ENCODE measurements at regions not wholly inside any gene's neighbourhood (a gene's known extent, or its start where the extent isn't known, plus 50 kb on each side); places are given as distances from the start of the nearest gene placed in this dataset.

- no peaks in the 10 kb centered on the region for H3K9me3 ChIP-seq (replicated peaks; ENCODE audit: control insufficient read depth, insufficient read depth, low read length)
- intact Hi-C loops (cut with micrococcal nuclease) (no loop called here), dilution Hi-C loops (cut with MboI; ENCODE audit: extremely low pct_ligation_motif_present, low sequenced_read_pairs) (no loop called here)
- CTCF ChIA-PET, result no interaction called here
- POLR2A ChIA-PET, result interaction anchor here (0.7 kb wide), 1 partner anchor 896 kb away, joined by 3 read pairs; no protein-coding TSS in a partner anchor
- no peak for DNase-seq (ENCODE audit: low read depth, low spot score)
- no peaks in the 10 kb centered on the region for H3K79me2 ChIP-seq (ENCODE audit: control insufficient read depth, insufficient read depth, low read length)
- FAIRE-seq, result no peak
- H3K27me3 ChIP-seq (ENCODE audit: control insufficient read depth in 2 of 2, insufficient read depth in 2 of 2, low read length in 2 of 2), result no peaks in the 10 kb centered on the region
- H3K36me3 ChIP-seq (ENCODE audit: control insufficient read depth in 2 of 2, extremely low read depth in 1 of 2, insufficient read depth in 2 of 2, low read length in 2 of 2), result no peaks in the 10 kb centered on the region
- H4K20me1 ChIP-seq (replicated peaks; ENCODE audit: control insufficient read depth, extremely low read depth, insufficient read depth, low read length), result no peaks in the 10 kb centered on the region
- TF ChIP-seq MYC (IDR thresholded peaks at IDR 0.05; ENCODE audit: low read depth, low read length), result no peak
- TF ChIP-seq CTCF (IDR thresholded peaks at IDR 0.05; ENCODE audit: extremely low read depth in 1 of 2, insufficient read depth in 1 of 2, low read depth in 1 of 2, low read length in 2 of 2), result no peak
- TF ChIP-seq POLR2A (IDR thresholded peaks at IDR 0.05; ENCODE audit: low read depth, low read length), result no peak
- TF ChIP-seq JUN (IDR thresholded peaks at IDR 0.05; ENCODE audit: borderline replicate concordance, insufficient read depth, insufficient read length, low read depth), result no peak
- TF ChIP-seq POLR2AphosphoS5 (IDR thresholded peaks at IDR 0.05; ENCODE audit: insufficient read depth, low read depth, low read length), result no peak
- no peak for TF ChIP-seq GATA2 (IDR thresholded peaks at IDR 0.05; ENCODE audit: insufficient read depth, insufficient read length, low read depth, low read length)
- TF ChIP-seq MAX (IDR thresholded peaks at IDR 0.05; ENCODE audit: insufficient read depth, insufficient read length), result no peak
- no peak for TF ChIP-seq EZH2 (IDR thresholded peaks at IDR 0.05; ENCODE audit: borderline replicate concordance, low read depth, low read length, severe bottlenecking)
- TF ChIP-seq FOS (IDR thresholded peaks at IDR 0.05; ENCODE audit: borderline replicate concordance, insufficient read depth, low read length), result no peak
- no peak overlapping the region for H3K4me3 ChIP-seq (replicated peaks in 1 of 3; ENCODE audit: insufficient read depth in 1 of 3, low read depth in 1 of 3, low read length in 3 of 3)
- no peak overlapping the region for H2AFZ ChIP-seq (ENCODE audit: low read depth, low read length)
- H3K4me2 ChIP-seq (ENCODE audit: insufficient read depth, low read length), result no peak overlapping the region
- H3K4me1 ChIP-seq (ENCODE audit: control insufficient read depth, extremely low read depth, insufficient read depth, low read length), result peaks cover 2% of the 10 kb centered on the region
- no peak overlapping the region for H3K9ac ChIP-seq (replicated peaks; ENCODE audit: extremely low read depth, insufficient read depth, low read length)
- BruUV-seq (replicated peaks), result no TSS peak
- no peak overlapping the region for H3K27ac ChIP-seq (ENCODE audit: insufficient read depth, low read depth, low read length)
- H3K9me1 ChIP-seq (replicated peaks; ENCODE audit: control insufficient read depth, extremely low read depth, insufficient read depth, low read length), result no peaks in the 10 kb centered on the region
Measured at GRCh38 chr3:177494216-177494615, 296.9 kb upstream of the TBL1XR1 start.
